NB4 (cell line): ENCODE measurements at regions not wholly inside any gene's neighbourhood (a gene's known extent, or its start where the extent isn't known, plus 50 kb on each side); places are given as distances from the start of the nearest gene placed in this dataset.
"Not testable (repeated sequence)": the region's sequence is repeated elsewhere in the genome, so short reads cannot be mapped to it uniquely, and the experiment has no call there.

Experiments used
- POLR2A ChIP-seq: IDR thresholded peaks from 2 replicates; pipeline ENCODE4 v1.6.1; 2011; ENCODE audit warnings: mild to moderate bottlenecking; ENCODE audit not compliant: insufficient read length; ENCODE audit errors: extremely low read depth
- TF ChIP-seq, protein P1 (sequence below): IDR thresholded peaks from one replicate; pipeline ENCODE4 v1.5.1; 2012; ENCODE audit warnings: low read depth, low read length

DNA sequence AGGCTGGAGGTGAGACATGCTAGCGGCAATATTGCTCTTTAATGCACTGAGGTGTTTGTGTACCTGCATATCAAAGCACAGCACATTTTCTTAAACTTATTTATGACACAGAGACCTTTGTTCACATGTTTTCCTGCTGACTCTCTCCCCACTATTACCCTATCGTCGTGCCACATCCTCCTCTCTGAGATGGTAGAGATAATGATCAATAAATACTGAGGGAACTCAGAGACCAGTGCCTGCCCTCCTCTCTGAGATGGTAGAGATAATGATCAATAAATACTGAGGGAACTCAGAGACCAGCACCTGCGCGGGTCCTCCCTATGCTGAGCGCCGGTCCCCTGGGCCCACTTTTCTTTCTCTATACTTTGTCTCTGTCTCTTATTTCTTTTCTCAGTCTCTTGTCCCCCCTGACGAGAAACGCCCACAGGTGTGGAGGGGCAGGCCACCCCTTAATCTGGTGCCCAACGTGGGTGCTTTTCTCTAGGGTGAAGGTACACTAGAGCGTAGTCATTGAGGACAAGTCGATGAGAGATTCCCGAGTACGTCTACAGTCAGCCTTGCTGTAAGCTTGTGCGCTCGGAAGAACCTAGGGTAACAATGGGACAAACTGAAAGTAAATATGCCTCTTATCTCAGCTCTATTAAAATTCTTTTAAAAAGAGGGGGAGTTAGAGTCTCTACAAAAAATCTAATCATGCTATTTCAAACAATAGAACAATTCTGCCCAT lies 157.4 kb downstream of the GPX5 start:
- TF ChIP-seq, protein P1, sequence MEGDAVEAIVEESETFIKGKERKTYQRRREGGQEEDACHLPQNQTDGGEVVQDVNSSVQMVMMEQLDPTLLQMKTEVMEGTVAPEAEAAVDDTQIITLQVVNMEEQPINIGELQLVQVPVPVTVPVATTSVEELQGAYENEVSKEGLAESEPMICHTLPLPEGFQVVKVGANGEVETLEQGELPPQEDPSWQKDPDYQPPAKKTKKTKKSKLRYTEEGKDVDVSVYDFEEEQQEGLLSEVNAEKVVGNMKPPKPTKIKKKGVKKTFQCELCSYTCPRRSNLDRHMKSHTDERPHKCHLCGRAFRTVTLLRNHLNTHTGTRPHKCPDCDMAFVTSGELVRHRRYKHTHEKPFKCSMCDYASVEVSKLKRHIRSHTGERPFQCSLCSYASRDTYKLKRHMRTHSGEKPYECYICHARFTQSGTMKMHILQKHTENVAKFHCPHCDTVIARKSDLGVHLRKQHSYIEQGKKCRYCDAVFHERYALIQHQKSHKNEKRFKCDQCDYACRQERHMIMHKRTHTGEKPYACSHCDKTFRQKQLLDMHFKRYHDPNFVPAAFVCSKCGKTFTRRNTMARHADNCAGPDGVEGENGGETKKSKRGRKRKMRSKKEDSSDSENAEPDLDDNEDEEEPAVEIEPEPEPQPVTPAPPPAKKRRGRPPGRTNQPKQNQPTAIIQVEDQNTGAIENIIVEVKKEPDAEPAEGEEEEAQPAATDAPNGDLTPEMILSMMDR, result not testable (repeated sequence)
- TF ChIP-seq POLR2A, result not testable (repeated sequence)
